ENCODE measurements at regions not wholly inside any gene's neighbourhood (a gene's known extent, or its start where the extent isn't known, plus 50 kb on each side); places are given as distances from the start of the nearest gene placed in this dataset.

DNA sequence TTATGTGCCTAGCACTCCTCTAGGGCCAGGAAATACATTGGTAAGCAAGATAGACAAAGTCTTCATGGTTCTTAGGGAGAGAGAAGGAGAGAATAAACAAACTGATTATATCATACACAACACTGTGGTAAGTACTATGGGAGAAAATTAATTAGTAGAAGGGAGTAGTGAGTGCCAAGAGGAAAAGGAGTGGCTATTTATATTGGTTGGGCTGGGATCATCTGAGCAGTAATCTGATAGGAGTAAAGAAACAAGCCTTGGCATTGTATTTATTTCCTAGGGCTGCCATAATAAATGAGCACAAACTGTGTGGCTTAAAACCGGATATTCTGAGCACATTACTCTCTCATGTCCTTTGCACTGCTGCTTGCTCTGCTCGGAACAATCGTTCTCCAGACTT, 158.1 kb upstream of the PHF14 start:
- no peak for DNase-seq

DNA sequence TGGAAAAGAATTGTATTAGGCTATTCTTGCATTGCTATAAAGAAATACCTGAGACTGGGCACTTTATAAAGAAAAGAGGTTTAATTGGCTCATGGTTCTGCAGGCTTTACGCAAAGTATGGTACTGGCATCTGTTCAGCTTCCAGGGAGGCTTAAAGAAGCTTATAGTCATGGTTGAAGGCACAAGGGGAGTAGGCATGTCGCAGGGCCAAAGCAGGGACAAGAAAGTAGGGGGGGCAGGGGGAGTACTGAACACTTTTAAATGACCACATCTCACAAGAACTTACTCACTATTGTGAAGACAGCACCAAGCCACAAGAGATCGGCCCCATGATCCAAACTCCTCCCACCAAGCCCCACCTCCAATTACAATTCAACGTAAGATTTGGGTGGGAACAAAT, 152.5 kb upstream of the PHF14 start:
- DNase-seq = no peak

DNA sequence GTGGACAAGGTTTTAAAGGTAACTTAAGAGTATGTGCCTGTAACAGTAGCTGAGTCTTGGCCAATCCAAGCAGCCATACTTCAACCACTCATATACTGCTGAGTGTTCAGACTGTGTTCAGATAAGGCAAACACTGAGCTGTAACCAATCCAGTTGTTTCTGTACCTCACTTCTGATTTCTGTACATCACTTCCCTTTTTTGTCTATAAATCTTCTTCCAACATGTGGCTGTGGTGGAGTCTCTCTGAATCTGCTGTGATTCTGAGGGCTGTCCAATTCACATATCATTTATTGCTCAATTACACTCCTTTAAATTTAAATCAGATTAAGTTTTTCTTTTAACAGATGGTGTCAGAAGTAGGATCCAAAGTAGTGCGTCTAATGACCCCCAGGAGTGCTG, 149.5 kb upstream of the PHF14 start:
- DNase-seq = no peak

DNA sequence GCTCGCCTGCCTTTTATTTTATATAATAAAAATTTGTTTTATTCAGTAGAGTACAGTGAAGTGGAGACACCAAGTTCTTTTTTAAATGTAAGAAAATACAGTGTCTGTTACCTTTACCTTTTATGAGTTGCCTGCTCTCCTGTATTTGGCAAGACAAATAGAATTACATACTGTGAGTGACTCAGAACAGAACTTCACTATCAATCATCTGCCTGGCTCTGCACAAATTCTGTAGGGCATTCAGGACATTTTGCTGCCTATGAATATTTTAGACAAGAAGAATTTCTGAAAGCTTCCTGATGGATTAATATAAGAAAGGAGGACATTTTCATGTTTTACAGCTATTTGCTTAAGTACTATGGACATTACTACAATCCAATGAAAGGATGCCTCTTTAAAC, 135.4 kb upstream of the PHF14 start:
- no peak for DNase-seq

DNA sequence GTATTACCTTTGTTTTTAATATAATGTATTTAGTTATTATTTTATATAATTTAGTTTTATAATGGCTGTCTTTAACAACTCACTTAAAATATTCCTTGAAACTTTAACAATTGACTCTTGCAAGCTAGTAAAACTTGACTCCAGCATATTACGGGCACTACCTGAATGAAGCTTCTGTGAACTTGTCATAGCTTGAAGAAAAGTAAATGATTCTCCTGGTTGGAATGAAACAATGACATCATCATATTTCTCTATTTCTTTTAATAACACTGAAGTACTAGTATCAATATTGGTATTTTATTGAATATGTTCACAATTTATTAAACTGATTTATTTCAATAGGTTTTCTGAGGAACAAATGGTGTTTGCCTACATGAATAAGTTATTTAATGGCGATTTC, 128.4 kb upstream of the PHF14 start:
- no peak for DNase-seq

GRCh38 chr7:10855583-10855982, 118.1 kb upstream of the PHF14 start:
- DNase-seq = no peak

- no peak for DNase-seq
These were observed 113.2 kb upstream of the PHF14 start for GRCh38 chr7:10860516-10860915.

- DNase-seq = no peak
These were observed 110.2 kb upstream of the PHF14 start for GRCh38 chr7:10863476-10863875.

- no peak for DNase-seq
These were observed 99.0 kb upstream of the PHF14 start for GRCh38 chr7:10874666-10875065.

- no peak for DNase-seq
These were observed 98.6 kb upstream of the PHF14 start for GRCh38 chr7:10875080-10875479.

GRCh38 chr7:10888861-10889260, 84.8 kb upstream of the PHF14 start:
- no peak for DNase-seq

DNA sequence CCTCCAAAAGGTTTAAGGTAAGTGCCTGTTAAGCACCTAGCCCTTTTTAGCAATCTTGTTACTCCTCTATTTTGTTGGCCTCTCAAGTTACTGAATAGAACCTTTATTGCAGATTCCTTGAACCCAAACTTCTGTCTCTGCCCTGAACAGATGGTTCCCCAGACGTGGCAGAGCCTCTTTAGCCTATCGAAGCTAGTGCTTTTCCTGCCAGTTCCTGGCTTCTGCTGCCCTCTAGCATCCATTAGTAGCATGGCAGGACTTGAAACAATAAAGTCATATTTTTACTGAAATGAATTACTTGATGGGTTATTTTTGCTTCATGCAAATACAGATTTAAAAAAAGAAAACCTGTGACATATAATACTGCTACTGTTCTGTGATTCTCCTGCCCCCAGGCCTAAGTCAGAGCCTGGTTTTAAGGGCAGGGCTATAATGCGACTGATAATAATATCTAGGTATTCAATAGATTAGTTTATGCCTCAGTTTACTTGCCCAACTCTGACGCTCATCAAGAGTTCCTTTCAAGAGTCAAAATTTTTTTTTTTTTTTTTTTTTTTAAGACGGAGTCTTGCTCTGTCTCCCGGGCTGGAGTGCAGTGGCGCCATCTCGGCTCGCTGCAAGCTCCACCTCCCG, 84.3 kb upstream of the PHF14 start:
- DNase-seq = peak; percentile 51

DNA sequence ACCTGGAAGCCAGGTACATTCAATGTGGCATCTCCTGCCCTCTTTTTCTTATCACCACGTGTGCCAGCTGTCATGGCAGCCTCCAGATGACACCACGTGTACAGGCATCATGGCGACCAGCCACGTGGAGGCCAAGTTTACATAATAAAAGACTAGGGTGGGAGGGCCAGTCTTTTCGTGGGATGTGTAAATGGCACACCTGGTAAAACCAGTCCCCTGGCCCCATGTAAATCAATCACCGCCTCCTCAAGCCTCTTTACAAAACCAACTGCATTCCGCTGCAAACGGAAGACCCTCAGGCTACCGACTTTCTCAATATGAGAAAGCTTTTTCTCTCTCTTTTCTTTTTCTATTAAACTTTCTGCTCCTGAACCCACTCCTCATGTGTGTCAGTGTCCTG, 65.1 kb upstream of the PHF14 start:
- DNase-seq = no peak

DNA sequence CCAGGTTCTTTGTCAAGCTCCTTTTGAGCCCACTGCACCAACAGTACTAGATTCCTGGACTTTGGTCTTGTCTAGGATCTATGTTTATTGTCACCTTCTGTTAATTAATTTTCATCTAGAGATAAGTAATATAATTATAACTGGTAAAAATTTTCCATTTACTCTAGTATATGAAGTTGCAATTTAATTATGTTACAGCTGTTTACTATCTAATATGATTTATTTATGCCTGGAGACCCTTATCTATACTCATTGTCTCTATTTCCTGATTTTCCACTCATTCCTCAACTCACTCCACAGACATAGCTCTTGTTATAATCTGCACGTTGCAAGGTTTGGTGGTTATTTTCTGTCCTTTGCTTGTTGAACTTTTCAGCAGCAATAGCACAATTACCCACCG, 63.2 kb upstream of the PHF14 start:
- DNase-seq = no peak

- DNase-seq = no peak
These were observed 61.6 kb upstream of the PHF14 start for GRCh38 chr7:10912077-10912476.

DNA sequence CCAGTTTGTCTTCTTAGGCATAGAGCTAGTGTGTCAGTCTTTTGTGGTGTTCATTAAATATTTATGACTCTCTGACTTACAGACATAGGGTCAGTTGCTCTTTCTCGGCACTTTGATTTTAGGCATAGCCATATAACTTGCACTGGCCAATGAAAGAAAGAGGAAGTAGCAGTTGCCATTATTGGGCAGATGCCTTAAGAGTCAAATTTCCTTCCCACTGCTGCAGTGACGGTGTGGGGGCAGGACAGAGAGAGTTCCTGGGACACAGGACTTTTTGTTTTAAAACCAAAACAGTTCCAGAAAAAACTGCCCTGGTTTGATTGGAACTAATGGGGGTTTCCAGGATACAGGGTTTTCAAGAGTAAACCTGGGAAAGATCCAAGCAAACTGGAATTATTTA, 60.2 kb upstream of the PHF14 start:
- DNase-seq = no peak

- DNase-seq = no peak
These were observed 55.5 kb upstream of the PHF14 start for GRCh38 chr7:10918093-10918590.

GRCh38 chr7:10919923-10920322, 53.7 kb upstream of the PHF14 start:
- no peak for DNase-seq
